ENCODE measurements at regions not wholly inside any gene's neighbourhood (a gene's known extent, or its start where the extent isn't known, plus 50 kb on each side); places are given as distances from the start of the nearest gene placed in this dataset.

DNA sequence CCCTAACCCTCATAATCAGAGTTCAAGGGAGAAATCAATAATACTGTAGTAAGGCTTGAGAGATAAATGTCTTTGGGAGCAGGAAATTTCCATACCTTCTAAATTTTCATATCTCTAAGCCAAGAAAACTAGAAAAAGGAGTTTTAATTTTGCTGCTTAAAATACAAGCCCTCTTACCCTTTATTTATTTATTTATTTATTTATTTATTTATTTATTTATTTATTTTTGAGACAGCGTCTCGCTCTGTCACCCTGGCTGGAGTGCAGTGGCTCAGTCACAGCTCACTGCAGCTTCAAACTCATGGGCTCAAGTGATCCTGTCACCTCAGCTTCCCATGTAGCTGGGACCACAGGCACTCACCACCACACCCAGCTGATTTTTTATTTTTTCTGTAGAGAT is 69.0 kb upstream of the GNAO1 start:
- no peaks in the 10 kb centered on the region for H3K4me1 Mint-ChIP-seq (ENCODE audit: low read depth)
- no peak for DNase-seq (ENCODE audit: low spot score)
- H3K27me3 Mint-ChIP-seq (ENCODE audit: low read depth): peaks cover 28% of the 10 kb centered on the region
- H3K9me3 Mint-ChIP-seq (ENCODE audit: low read depth): no peaks in the 10 kb centered on the region
- no peak overlapping the region for H3K27ac Mint-ChIP-seq (ENCODE audit: unreplicated experiment)
- H3K4me3 Mint-ChIP-seq (ENCODE audit: unreplicated experiment): no peak overlapping the region
- TF ChIP-seq, protein P1, sequence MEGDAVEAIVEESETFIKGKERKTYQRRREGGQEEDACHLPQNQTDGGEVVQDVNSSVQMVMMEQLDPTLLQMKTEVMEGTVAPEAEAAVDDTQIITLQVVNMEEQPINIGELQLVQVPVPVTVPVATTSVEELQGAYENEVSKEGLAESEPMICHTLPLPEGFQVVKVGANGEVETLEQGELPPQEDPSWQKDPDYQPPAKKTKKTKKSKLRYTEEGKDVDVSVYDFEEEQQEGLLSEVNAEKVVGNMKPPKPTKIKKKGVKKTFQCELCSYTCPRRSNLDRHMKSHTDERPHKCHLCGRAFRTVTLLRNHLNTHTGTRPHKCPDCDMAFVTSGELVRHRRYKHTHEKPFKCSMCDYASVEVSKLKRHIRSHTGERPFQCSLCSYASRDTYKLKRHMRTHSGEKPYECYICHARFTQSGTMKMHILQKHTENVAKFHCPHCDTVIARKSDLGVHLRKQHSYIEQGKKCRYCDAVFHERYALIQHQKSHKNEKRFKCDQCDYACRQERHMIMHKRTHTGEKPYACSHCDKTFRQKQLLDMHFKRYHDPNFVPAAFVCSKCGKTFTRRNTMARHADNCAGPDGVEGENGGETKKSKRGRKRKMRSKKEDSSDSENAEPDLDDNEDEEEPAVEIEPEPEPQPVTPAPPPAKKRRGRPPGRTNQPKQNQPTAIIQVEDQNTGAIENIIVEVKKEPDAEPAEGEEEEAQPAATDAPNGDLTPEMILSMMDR (IDR thresholded peaks at IDR 0.05): no peak
- H3K36me3 Mint-ChIP-seq (ENCODE audit: low read depth): no peaks in the 10 kb centered on the region

DNA sequence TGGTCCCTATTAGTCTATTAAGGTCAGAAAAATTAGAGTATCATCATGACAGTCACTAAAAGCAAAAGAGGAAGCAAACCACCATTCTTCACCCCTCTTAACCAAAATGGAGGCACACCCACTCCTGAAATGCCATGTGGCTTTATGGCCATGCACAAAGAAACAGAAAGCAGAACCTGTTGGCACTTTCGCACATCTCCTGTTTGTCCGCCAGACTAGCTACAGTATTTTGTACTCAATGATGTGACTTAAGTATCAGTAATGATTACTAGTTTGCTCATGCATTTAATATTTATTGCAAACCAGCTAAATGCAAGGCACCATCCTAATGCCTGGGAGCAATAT is 70.2 kb upstream of the GNAO1 start:
- Mint-ChIP-seq H3K27ac (ENCODE audit: unreplicated experiment) (no peak overlapping the region), H3K36me3 (ENCODE audit: low read depth) (no peaks in the 10 kb centered on the region), H3K4me1 (ENCODE audit: low read depth) (no peaks in the 10 kb centered on the region), H3K27me3 (ENCODE audit: low read depth) (peaks cover 34% of the 10 kb centered on the region), H3K4me3 (ENCODE audit: unreplicated experiment) (no peak overlapping the region), H3K9me3 (ENCODE audit: low read depth) (no peaks in the 10 kb centered on the region)
- TF ChIP-seq, protein P1 (IDR thresholded peaks at IDR 0.05): no peak
- no peak for DNase-seq (ENCODE audit: low spot score)

DNA sequence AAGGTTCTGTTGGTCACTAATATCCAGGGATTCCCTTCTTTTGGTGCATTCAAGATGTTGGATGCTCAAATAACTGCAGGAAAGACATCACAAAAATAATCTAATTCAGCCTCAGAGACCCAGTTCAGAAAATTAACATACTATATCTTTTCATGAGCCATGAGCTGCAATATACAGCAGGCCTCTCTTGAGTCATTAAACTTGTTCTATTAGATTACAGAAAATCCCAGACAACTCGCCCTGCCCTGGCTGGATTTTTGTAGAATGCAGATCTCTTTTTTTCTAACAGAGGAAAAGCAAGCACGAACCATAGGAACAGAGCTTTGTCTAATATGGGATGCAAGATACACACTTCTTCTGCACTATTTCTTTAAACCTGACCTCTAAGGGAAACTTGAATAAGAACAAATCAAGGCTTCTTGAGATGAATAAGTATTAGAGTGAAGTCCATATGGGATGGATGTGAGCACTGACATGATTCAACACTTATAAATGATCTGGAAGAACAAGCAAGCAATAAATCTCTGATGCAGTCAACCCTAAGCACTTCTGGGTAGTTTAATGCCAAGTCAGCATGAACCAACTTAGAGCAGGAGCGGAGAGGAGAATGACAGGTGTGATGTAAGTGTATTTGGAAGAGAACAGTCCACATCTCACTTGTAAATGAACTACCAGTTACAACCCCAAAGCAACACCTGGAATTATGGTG is 70.7 kb upstream of the GNAO1 start:
- Mint-ChIP-seq H3K9me3 (ENCODE audit: low read depth) (no peaks in the 10 kb centered on the region), H3K4me3 (ENCODE audit: unreplicated experiment) (no peak overlapping the region), H3K27ac (ENCODE audit: unreplicated experiment) (no peak overlapping the region), H3K4me1 (ENCODE audit: low read depth) (no peaks in the 10 kb centered on the region), H3K27me3 (ENCODE audit: low read depth) (peaks cover 36% of the 10 kb centered on the region), H3K36me3 (ENCODE audit: low read depth) (no peaks in the 10 kb centered on the region)
- TF ChIP-seq, protein P1 (IDR thresholded peaks at IDR 0.05): no peak
- no peak for DNase-seq (ENCODE audit: low spot score)

DNA sequence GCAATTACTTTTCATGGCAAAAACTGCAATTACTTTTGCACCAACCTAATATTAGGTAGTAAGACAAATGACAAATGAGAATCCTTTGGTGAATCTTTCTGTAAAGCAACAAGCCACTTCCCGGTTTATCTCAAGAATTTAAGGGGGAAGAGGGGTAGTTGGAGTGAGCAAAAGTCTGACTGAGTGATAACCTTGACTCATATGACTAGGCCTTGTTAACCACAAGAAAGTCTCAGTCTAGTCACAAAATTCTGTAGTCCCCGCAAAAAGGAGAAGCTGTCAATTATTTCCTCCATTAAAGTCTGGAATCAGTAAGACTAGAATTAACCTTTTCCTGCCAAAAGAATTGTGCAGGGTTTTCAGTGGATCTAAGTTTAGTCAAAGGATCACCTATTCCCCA is 72.2 kb upstream of the GNAO1 start:
- H3K9me3 Mint-ChIP-seq (ENCODE audit: low read depth): no peaks in the 10 kb centered on the region
- no peak for DNase-seq (ENCODE audit: low spot score)
- H3K27ac Mint-ChIP-seq (ENCODE audit: unreplicated experiment): no peak overlapping the region
- no peaks in the 10 kb centered on the region for H3K36me3 Mint-ChIP-seq (ENCODE audit: low read depth)
- no peak overlapping the region for H3K4me3 Mint-ChIP-seq (ENCODE audit: unreplicated experiment)
- no peaks in the 10 kb centered on the region for H3K4me1 Mint-ChIP-seq (ENCODE audit: low read depth)
- TF ChIP-seq, protein P1 (IDR thresholded peaks at IDR 0.05): no peak
- H3K27me3 Mint-ChIP-seq (ENCODE audit: low read depth): peaks cover 34% of the 10 kb centered on the region

DNA sequence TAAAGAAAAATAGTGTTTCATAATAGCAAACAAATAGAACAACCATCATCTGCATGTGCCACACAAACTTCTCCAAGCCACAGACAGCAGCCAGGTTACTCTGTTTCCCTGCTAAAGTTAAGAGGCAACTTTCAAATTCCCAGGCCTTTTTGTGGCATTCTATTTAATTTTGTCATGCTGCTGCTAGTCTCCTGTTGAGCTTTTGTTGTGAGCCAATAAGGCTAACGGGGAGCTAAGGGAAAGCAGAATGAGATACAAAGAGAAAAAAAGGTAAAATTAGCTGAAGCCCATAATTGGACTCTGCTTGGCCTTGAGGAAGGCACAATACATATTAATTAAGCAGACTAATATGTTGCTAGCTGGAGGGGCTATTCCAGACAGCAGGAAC is 74.7 kb upstream of the GNAO1 start:
- Mint-ChIP-seq H3K27ac (ENCODE audit: unreplicated experiment) (no peak overlapping the region), H3K9me3 (ENCODE audit: low read depth) (no peaks in the 10 kb centered on the region), H3K36me3 (ENCODE audit: low read depth) (no peaks in the 10 kb centered on the region), H3K4me3 (ENCODE audit: unreplicated experiment) (no peak overlapping the region), H3K4me1 (ENCODE audit: low read depth) (no peaks in the 10 kb centered on the region), H3K27me3 (ENCODE audit: low read depth) (peaks cover 26% of the 10 kb centered on the region)
- no peak for DNase-seq (ENCODE audit: low spot score)
- TF ChIP-seq, protein P1 (IDR thresholded peaks at IDR 0.05): no peak

Data from chondrocyte (in vitro differentiated cells).